ACC112 (cell line): ENCODE measurements at regions not wholly inside any gene's neighbourhood (a gene's known extent, or its start where the extent isn't known, plus 50 kb on each side); places are given as distances from the start of the nearest gene placed in this dataset.

Experiments
- H2AFZ ChIP-seq: fragments of 200-600 bp; sonication (generic); one replicate; pipeline ENCODE4 v1.6.0; 2017; ENCODE audit warnings: antibody characterized with exemption, low read length; ENCODE audit not compliant: unreplicated experiment
- H3K27ac ChIP-seq: fragments of 200-600 bp; sonication (generic); 2 replicates; pipeline ENCODE4 v1.5.1; 2014; ENCODE audit warnings: low read depth, mild to moderate bottlenecking, antibody characterized with exemption, low read length, moderate library complexity
- H3K27me3 ChIP-seq: fragments of 200-600 bp; sonication (generic); 2 replicates; pipeline ENCODE4 v1.6.1; 2014; ENCODE audit warnings: mild to moderate bottlenecking, antibody characterized with exemption, low read length, moderate library complexity, mixed read lengths; ENCODE audit not compliant: insufficient read depth
- H3K36me3 ChIP-seq: fragments of 200-600 bp; sonication (generic); 2 replicates; pipeline ENCODE4 v1.6.1; 2016; ENCODE audit warnings: mild to moderate bottlenecking, antibody characterized with exemption, low read length, moderate library complexity, mixed read lengths; ENCODE audit not compliant: insufficient read depth
- H3K4me1 ChIP-seq: fragments of 200-600 bp; sonication (generic); one replicate; pipeline ENCODE4 v1.6.1; 2016; ENCODE audit warnings: low read length, mixed read lengths; ENCODE audit not compliant: insufficient read depth, unreplicated experiment, control insufficient read depth
- H3K4me3 ChIP-seq: fragments of 200-600 bp; sonication (generic); 2 replicates; pipeline ENCODE4 v1.5.1; 2014; ENCODE audit warnings: mild to moderate bottlenecking, low read depth, low read length
- H3K79me2 ChIP-seq: fragments of 200-600 bp; sonication (generic); one replicate; pipeline ENCODE4 v1.6.0; 2016; ENCODE audit warnings: low read length; ENCODE audit not compliant: control insufficient read depth, unreplicated experiment, insufficient read depth

DNA sequence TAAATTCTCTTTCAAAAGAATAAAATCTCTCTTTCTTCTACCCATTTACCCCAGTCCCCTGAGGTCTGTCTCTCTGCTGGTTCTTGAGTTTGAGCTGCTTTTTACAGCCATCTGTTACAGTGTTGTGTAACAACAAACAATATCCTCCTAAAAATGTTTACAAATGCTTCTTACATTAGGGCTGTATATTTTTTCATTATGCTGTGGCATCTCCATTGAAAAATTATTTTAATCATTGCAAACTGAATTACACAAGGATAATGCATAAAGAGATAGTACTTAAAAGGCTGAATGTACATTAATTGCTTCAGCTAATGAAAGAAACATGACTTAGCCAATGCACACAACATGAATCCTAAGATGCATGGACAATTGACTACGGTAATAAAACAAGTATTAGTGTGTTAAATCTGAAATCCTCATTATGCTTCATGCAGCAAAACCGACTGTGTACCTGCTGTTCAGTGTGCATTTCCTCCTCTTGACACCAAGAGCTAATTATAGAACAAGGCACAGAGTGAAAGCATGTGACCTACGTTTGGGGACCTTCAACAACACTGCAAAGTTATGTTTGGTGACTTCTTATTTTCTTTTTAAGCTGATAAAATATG, 181.7 kb upstream of the RHOBTB1 start:
- no peak overlapping the region for H2AFZ ChIP-seq

GRCh38 chr10:61124756-61125530, 181.0 kb upstream of the RHOBTB1 start:
- Histone ChIP-seq H3K4me3 (no peak overlapping the region), H3K27me3 (no peaks in the 10 kb centered on the region), H3K4me1 (no peaks in the 10 kb centered on the region), H3K36me3 (no peaks in the 10 kb centered on the region), H2AFZ (no peak overlapping the region), H3K79me2 (no peaks in the 10 kb centered on the region), H3K27ac (no peak overlapping the region)

More for the DNA sequence above, 181.7 kb upstream of the RHOBTB1 start:
- no peak overlapping the region for H3K4me3 ChIP-seq
- no peak overlapping the region for H3K27ac ChIP-seq
- no peaks in the 10 kb centered on the region for H3K27me3 ChIP-seq
- H3K36me3 ChIP-seq: no peaks in the 10 kb centered on the region
- no peaks in the 10 kb centered on the region for H3K79me2 ChIP-seq
- H3K4me1 ChIP-seq: no peaks in the 10 kb centered on the region

DNA sequence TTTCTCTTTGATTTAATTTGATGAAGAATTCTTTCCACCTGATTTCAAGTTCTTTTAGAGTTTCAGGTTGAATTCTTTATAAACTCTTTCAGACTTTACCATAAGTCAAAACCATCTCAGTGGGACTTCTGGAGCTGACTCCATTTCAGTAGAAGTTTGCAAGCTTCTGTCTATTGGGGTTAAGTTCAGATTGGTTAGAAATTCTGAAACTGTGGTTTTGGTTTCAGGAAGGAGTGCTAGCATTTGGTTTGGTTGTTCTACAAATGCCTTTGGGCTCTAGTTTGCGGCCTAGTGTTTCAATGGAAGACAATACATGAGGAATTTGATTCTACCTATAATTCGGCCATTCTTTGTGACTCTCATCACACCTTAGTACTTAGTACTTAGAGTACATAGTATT, 176.8 kb upstream of the RHOBTB1 start:
- H3K4me3 ChIP-seq: no peak overlapping the region
- H3K27me3 ChIP-seq: no peaks in the 10 kb centered on the region
- H3K79me2 ChIP-seq: no peaks in the 10 kb centered on the region
- H3K27ac ChIP-seq: no peak overlapping the region
- no peak overlapping the region for H2AFZ ChIP-seq
- no peaks in the 10 kb centered on the region for H3K36me3 ChIP-seq
- H3K4me1 ChIP-seq: no peaks in the 10 kb centered on the region

DNA sequence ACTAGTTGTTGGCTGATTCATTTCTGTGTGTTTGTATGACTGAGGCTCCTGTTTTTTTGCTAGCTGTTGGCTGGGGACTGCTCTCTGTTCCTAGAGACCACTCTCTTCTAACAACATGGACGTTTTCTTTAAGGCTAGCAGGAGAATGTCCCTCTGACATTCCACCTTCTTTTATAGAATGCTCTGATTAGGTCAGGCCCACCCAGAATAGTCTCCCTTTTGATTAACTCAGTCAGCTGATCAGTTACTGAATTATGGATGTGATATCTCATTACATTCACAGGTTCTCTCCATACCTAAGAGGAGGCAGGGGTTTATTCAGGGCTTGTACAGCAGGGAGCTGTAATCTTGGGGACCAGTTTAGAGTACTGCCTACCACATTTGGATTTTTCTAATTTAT, 175.6 kb upstream of the RHOBTB1 start:
- Histone ChIP-seq H2AFZ (no peak overlapping the region), H3K36me3 (no peaks in the 10 kb centered on the region), H3K27ac (no peak overlapping the region), H3K27me3 (no peaks in the 10 kb centered on the region), H3K4me3 (no peak overlapping the region), H3K4me1 (no peaks in the 10 kb centered on the region), H3K79me2 (no peaks in the 10 kb centered on the region)

- no peaks in the 10 kb centered on the region for H3K27me3 ChIP-seq
- no peak overlapping the region for H3K4me3 ChIP-seq
- H2AFZ ChIP-seq: no peak overlapping the region
- H3K36me3 ChIP-seq: no peaks in the 10 kb centered on the region
- no peaks in the 10 kb centered on the region for H3K79me2 ChIP-seq
- no peak overlapping the region for H3K27ac ChIP-seq
- peaks cover 3% of the 10 kb centered on the region for H3K4me1 ChIP-seq
Measured at GRCh38 chr10:61115897-61116296, 171.9 kb upstream of the RHOBTB1 start.

DNA sequence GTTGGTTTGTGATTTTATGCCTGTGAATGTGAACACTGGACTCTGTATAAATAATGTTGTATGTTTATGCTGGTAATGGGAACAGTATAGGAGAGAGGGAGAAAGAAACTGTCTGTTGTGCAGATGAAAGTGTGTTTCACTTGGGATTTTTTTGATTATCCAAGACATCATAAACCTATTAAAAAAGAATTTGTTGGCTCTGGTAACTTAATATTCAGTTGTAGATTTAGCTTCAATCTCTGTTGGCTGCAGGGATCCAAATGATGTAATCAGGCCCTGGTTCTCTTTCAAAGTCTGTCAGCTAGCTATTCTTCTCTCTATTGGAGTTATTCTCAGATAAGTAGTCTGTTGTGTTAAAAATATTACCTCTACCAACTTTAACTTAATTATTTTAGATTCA, 168.8 kb upstream of the RHOBTB1 start:
- Histone ChIP-seq H3K27me3 (0 out of 2 replicates have a peak, but pooled peaks cover under 1% of the 10 kb centered on the region), H3K79me2 (no peaks in the 10 kb centered on the region), H3K4me3 (no peak overlapping the region), H3K27ac (no peak overlapping the region), H3K4me1 (peaks cover 7% of the 10 kb centered on the region), H3K36me3 (no peaks in the 10 kb centered on the region), H2AFZ (no peak overlapping the region)

DNA sequence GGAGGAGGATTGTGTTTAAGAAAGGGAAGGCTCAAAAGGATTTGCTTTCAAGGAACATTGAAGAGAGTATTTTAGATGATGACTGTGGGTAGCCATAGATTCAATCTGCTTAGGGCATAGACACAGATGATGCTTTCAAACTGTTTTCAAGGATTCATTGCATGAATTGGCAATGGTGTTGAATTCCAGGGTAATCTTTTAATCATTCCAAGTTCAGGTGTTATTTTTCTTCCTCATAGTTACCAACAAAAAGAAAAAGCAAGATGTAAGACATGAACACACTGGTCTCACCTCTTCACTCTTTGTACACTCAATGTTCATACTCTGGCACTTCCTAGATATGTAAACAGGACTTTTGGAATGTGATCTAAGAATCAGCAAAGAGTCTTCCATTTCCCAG, 167.0 kb upstream of the RHOBTB1 start:
- Histone ChIP-seq H3K79me2 (no peaks in the 10 kb centered on the region), H2AFZ (no peak overlapping the region), H3K27ac (peak overlapping the region; percentile 24; the same call in 1 of the 2 replicates), H3K27me3 (peaks cover 6% of the 10 kb centered on the region; the same call in 1 of the 2 replicates), H3K4me3 (no peak overlapping the region), H3K4me1 (peaks cover 7% of the 10 kb centered on the region), H3K36me3 (no peaks in the 10 kb centered on the region)

GRCh38 chr10:61110188-61110844, 166.3 kb upstream of the RHOBTB1 start:
- H3K4me1 ChIP-seq: peaks cover 7% of the 10 kb centered on the region
- no peaks in the 10 kb centered on the region for H3K36me3 ChIP-seq
- H3K79me2 ChIP-seq: no peaks in the 10 kb centered on the region
- H3K27ac ChIP-seq: 0 out of 2 replicates have a peak overlapping the region, but pooled peaks have one; percentile 24
- peaks cover 6% of the 10 kb centered on the region; the same call in 1 of the 2 replicates for H3K27me3 ChIP-seq
- no peak overlapping the region for H3K4me3 ChIP-seq
- no peak overlapping the region for H2AFZ ChIP-seq

GRCh38 chr10:61108915-61109314, 164.9 kb upstream of the RHOBTB1 start:
- no peak overlapping the region for H3K4me3 ChIP-seq
- no peaks in the 10 kb centered on the region for H3K36me3 ChIP-seq
- H2AFZ ChIP-seq: no peak overlapping the region
- no peaks in the 10 kb centered on the region for H3K79me2 ChIP-seq
- peaks cover 6% of the 10 kb centered on the region; the same call in 1 of the 2 replicates for H3K27me3 ChIP-seq
- H3K4me1 ChIP-seq: peaks cover 7% of the 10 kb centered on the region
- H3K27ac ChIP-seq: no peak overlapping the region

DNA sequence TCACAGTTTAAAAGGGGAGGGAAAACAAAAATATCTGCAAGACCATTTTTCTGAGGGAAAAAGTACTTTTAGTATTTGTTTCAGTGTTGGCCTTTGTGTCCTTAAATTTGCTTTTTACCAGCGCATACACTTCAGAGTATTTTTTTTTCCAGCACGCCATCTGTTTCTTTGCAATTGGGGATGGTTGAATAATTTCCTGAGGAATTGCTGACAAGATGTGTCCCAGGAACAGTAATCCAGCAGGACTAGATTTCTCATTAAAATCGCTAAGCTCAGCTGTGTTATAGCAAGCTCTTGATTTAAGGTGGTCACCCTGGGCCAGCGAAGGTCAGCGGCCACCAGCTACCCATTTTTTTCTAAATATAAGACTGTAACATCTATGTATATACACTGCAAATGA, 156.9 kb upstream of the RHOBTB1 start:
- Histone ChIP-seq H3K27ac (no peak overlapping the region), H2AFZ (no peak overlapping the region), H3K4me1 (no peaks in the 10 kb centered on the region), H3K4me3 (no peak overlapping the region), H3K27me3 (peaks cover 44% of the 10 kb centered on the region), H3K36me3 (no peaks in the 10 kb centered on the region), H3K79me2 (no peaks in the 10 kb centered on the region)
